H1 (cell line): ENCODE measurements at regions not wholly inside any gene's neighbourhood (a gene's known extent, or its start where the extent isn't known, plus 50 kb on each side); places are given as distances from the start of the nearest gene placed in this dataset.

Source experiments
- CTCF ChIA-PET: fragments of 300-600 bp; sonication (Branson Sonifier 250); formaldehyde crosslinking; loops from one replicate; lab custom pipeline; 2021; ENCODE audit not compliant: partially characterized antibody; lab: Charles Lee
- POLR2A ChIA-PET: fragments of 300-600 bp; sonication (Branson Sonifier 250); formaldehyde crosslinking; loops from one replicate; lab custom pipeline; 2021; ENCODE audit warnings: inconsistent platforms; ENCODE audit not compliant: partially characterized antibody; lab: Charles Lee
- DNase-seq, 2 experiments: peaks; one replicate each; pipeline versions ENCODE4 v3.0.0 to v3.0.0-alpha.2; 2010 to 2022; ENCODE audit warnings: low spot score in 2 of 2, low read depth in 1 of 2, mixed read lengths in 1 of 2
- FAIRE-seq: peaks from 2 replicates; lab custom pipeline; 2011; peaks lifted over from hg19 to GRCh38; lab: Jason Lieb, UNC
- H2AFZ ChIP-seq: 2 replicates; pipeline ENCODE4 v1.8.1; 2012; ENCODE audit warnings: low read length, inconsistent platforms
- H2AK5ac ChIP-seq: 2 replicates; pipeline ENCODE4 v1.6.1; 2013; ENCODE audit warnings: low read depth, low read length
- H2BK120ac ChIP-seq: replicated peaks from 2 replicates; pipeline ENCODE3; 2013; ENCODE audit warnings: low read depth, low read length, inconsistent platforms
- H2BK12ac ChIP-seq: 2 replicates; pipeline ENCODE4 v1.6.1; 2013; ENCODE audit warnings: low read depth, low read length
- H2BK15ac ChIP-seq: 2 replicates; pipeline ENCODE4 v1.6.1; 2013; ENCODE audit warnings: low read length
- H2BK20ac ChIP-seq: 2 replicates; pipeline ENCODE4 v1.6.1; 2013; ENCODE audit warnings: low read length
- H2BK5ac ChIP-seq: 2 replicates; pipeline ENCODE4 v1.6.1; 2013; ENCODE audit warnings: low read depth, low read length
- H3K14ac ChIP-seq: 2 replicates; pipeline ENCODE4 v1.6.1; 2013; ENCODE audit warnings: inconsistent platforms; ENCODE audit not compliant: insufficient read length
- H3K18ac ChIP-seq: 2 replicates; pipeline ENCODE4 v1.6.1; 2013; ENCODE audit warnings: low read length; ENCODE audit errors: extremely low read depth
- H3K23ac ChIP-seq: 2 replicates; pipeline ENCODE4 v1.6.1; 2013; ENCODE audit warnings: inconsistent platforms; ENCODE audit not compliant: insufficient read length
- H3K23me2 ChIP-seq: 2 replicates; pipeline ENCODE4 v1.6.1; 2013; ENCODE audit warnings: low read depth, low read length
- H3K27ac ChIP-seq: 2 replicates; pipeline ENCODE4 v1.6.1; 2011; ENCODE audit warnings: low read depth, low read length, inconsistent platforms
- H3K27me3 ChIP-seq, 4 experiments: replicated peaks in 1 of 4; 1 replicate in 1 of 4; 2 replicates in 3 of 4; pipeline versions ENCODE4 v1.6.1 to v1.8.1; 2011 to 2013; ENCODE audit warnings: low read length in 3 of 4, mild to moderate bottlenecking in 3 of 4, inconsistent platforms in 2 of 4, mixed read lengths in 2 of 4, moderate library complexity in 1 of 4; ENCODE audit not compliant: control insufficient read depth in 3 of 4, insufficient read depth in 3 of 4; ENCODE audit errors: extremely low read depth in 1 of 4
- H3K36me3 ChIP-seq, 4 experiments: 2 replicates each; pipeline versions ENCODE4 v1.6.1 to v1.8.1; 2011 to 2013; ENCODE audit warnings: mild to moderate bottlenecking in 4 of 4, low read length in 3 of 4, moderate library complexity in 2 of 4, control low read depth in 1 of 4, inconsistent platforms in 1 of 4; ENCODE audit not compliant: insufficient read depth in 4 of 4, control insufficient read depth in 2 of 4
- H3K4ac ChIP-seq: replicated peaks from 2 replicates; pipeline ENCODE3; 2013; ENCODE audit warnings: low read length, low read depth, mixed read lengths, inconsistent platforms; ENCODE audit not compliant: insufficient read length
- H3K4me1 ChIP-seq, 4 experiments: replicated peaks in 1 of 4; 1 replicate in 1 of 4; 2 replicates in 3 of 4; pipeline versions ENCODE4 v1.6.1 to v1.8.1; 2011 to 2013; ENCODE audit warnings: low read length in 3 of 4, inconsistent platforms in 2 of 4, mixed read lengths in 1 of 4; ENCODE audit not compliant: insufficient read depth in 4 of 4, control insufficient read depth in 3 of 4
- H3K4me2 ChIP-seq, 2 experiments: 2 replicates each; pipeline versions ENCODE4 v1.6.1 to v1.8.1; 2011 to 2013; ENCODE audit warnings: low read depth in 2 of 2, low read length in 2 of 2, control low read depth in 1 of 2, inconsistent platforms in 1 of 2, mild to moderate bottlenecking in 1 of 2; ENCODE audit not compliant: insufficient read depth in 1 of 2
- H3K4me3 ChIP-seq, 4 experiments: fragments of 200-600, 300-600 bp in 1 of 4; sonication (generic), shearing (Covaris generic), sonication (Bioruptor Twin) in 1 of 4; 2 replicates each; pipeline versions ENCODE4 v1.5.1 to v1.8.1; 2011 to 2016; ENCODE audit warnings: low read length in 4 of 4, low read depth in 3 of 4, control low read depth in 2 of 4, inconsistent platforms in 2 of 4, mild to moderate bottlenecking in 2 of 4, mixed read lengths in 1 of 4, moderate library complexity in 1 of 4; ENCODE audit not compliant: insufficient read depth in 2 of 4; ENCODE audit errors: extremely low read depth in 1 of 4
- H3K56ac ChIP-seq: replicated peaks from 2 replicates; pipeline ENCODE3; 2013; ENCODE audit warnings: low read depth, mild to moderate bottlenecking, mixed read lengths, low read length, inconsistent platforms; ENCODE audit not compliant: insufficient read length
- H3K79me1 ChIP-seq: 2 replicates; pipeline ENCODE4 v1.6.1; 2013; ENCODE audit warnings: low read depth, low read length, control low read depth
- H3K79me2 ChIP-seq, 2 experiments: 2 replicates each; pipeline versions ENCODE4 v1.6.1 to v1.8.1; 2012 to 2013; ENCODE audit warnings: low read length in 2 of 2, mild to moderate bottlenecking in 2 of 2, inconsistent platforms in 1 of 2; ENCODE audit not compliant: insufficient read depth in 2 of 2, control insufficient read depth in 1 of 2
- H3K9ac ChIP-seq, 4 experiments: replicated peaks in 1 of 4; 1 replicate in 1 of 4; 2 replicates in 3 of 4; pipeline versions ENCODE4 v1.6.1 to v1.8.1; 2011 to 2013; ENCODE audit warnings: low read depth in 3 of 4, low read length in 3 of 4, control low read depth in 2 of 4, mild to moderate bottlenecking in 2 of 4, moderate library complexity in 2 of 4, inconsistent platforms in 1 of 4; ENCODE audit errors: extremely low read depth in 1 of 4
- H3K9me3 ChIP-seq, 2 experiments: 2 replicates each; pipeline versions ENCODE4 v1.6.1 to v1.8.1; 2012 to 2013; ENCODE audit warnings: mild to moderate bottlenecking in 2 of 2, moderate library complexity in 2 of 2, control low read depth in 1 of 2, inconsistent platforms in 1 of 2, low read depth in 1 of 2, low read length in 1 of 2, mixed read lengths in 1 of 2; ENCODE audit not compliant: insufficient read depth in 2 of 2
- H4K20me1 ChIP-seq, 2 experiments: replicated peaks in 1 of 2; 2 replicates each; pipeline versions ENCODE3 to v1.8.1; 2011 to 2013; ENCODE audit warnings: inconsistent platforms in 2 of 2, low read length in 2 of 2, mild to moderate bottlenecking in 1 of 2; ENCODE audit not compliant: insufficient read depth in 2 of 2, control insufficient read depth in 1 of 2
- H4K5ac ChIP-seq: 2 replicates; pipeline ENCODE4 v1.6.1; 2013; ENCODE audit warnings: low read length, low read depth, mixed read lengths, inconsistent platforms; ENCODE audit not compliant: insufficient read length
- H4K8ac ChIP-seq: 2 replicates; pipeline ENCODE4 v1.8.0; 2013; ENCODE audit warnings: mild to moderate bottlenecking, moderate library complexity, low read length, inconsistent platforms; ENCODE audit not compliant: insufficient read depth; ENCODE audit errors: extremely low read depth
- H4K91ac ChIP-seq: replicated peaks from 2 replicates; pipeline ENCODE3; 2013; ENCODE audit warnings: low read length, mixed read lengths, inconsistent platforms; ENCODE audit not compliant: insufficient read length
- BRCA1 ChIP-seq: IDR thresholded peaks from 2 replicates; pipeline ENCODE4 v1.6.1; 2012; ENCODE audit warnings: low read depth, low read length, improper control_type of control experiment
- CEBPB ChIP-seq: IDR thresholded peaks from 2 replicates; pipeline ENCODE4 v1.6.1; 2012; ENCODE audit warnings: low read depth, low read length
- CHD2 ChIP-seq: IDR thresholded peaks from 2 replicates; pipeline ENCODE4 v1.6.1; 2012; ENCODE audit warnings: low read length, improper control_type of control experiment
- CTBP2 ChIP-seq: IDR thresholded peaks from 2 replicates; pipeline ENCODE4 v1.7.0; 2011; ENCODE audit warnings: borderline replicate concordance, mild to moderate bottlenecking, moderate library complexity, mixed read lengths, low read length; ENCODE audit not compliant: insufficient read depth, insufficient read length
- SP4 ChIP-seq: IDR thresholded peaks from 2 replicates; pipeline ENCODE4 v1.6.1; 2012; ENCODE audit warnings: low read length, inconsistent platforms
- SUZ12 ChIP-seq: fragments of 200-600 bp; sonication (generic); IDR thresholded peaks from 2 replicates; pipeline ENCODE4 v1.6.1; 2012; ENCODE audit warnings: mild to moderate bottlenecking, inconsistent platforms, low read length, moderate library complexity, mixed read lengths
- WGBS, 2 experiments: shearing (Covaris generic) in 1 of 2; methylation state at CpG; one replicate each; pipeline versions ENCODE4 v1.1.6 to v1.1.7; 2013 to 2015; ENCODE audit warnings: low lambda C conversion rate in 2 of 2, mixed read lengths in 2 of 2, inconsistent platforms in 1 of 2, low coverage in 1 of 2, missing lambda C conversion rate in 1 of 2; ENCODE audit not compliant: insufficient replicate concordance in 2 of 2, insufficient coverage in 1 of 2, insufficient read length in 1 of 2; ENCODE audit errors: extremely low coverage in 1 of 2, missing lambda C conversion rate in 1 of 2; 5-methylcytosine and 5-hydroxymethylcytosine counted together
- TF ChIP-seq, protein P1 (sequence below): IDR thresholded peaks from 2 replicates; pipeline ENCODE4 v1.6.1; 2012; ENCODE audit warnings: inconsistent platforms

DNA sequence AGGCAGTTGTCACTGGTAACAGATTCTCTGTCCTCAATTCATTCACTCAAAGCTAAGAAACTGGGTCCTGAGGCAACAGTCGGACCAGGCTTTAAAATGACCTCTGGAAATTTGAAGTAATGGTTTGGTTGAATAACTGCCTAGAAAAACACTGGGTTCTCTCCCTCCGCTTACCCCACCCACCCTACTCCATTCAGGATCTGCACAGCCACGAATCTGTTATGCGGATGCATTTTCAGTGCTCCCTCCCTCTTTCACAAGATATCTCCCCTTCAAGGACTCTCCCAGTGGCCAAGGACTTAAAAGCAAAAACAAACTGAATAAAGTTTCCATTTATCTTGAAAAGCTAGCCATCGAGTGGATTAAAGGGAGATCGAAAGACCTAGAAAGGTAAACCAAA lies 260.2 kb upstream of the ANKRD55 start:
- H3K79me2 ChIP-seq = no peaks in the 10 kb centered on the region
- DNase-seq (no peak), FAIRE-seq (no peak)
- H3K9ac ChIP-seq = no peak overlapping the region
- H2BK12ac ChIP-seq = no peak overlapping the region
- H3K4ac ChIP-seq = no peak overlapping the region
- H4K5ac ChIP-seq = no peak overlapping the region
- H4K91ac ChIP-seq = no peak overlapping the region
- no peaks in the 10 kb centered on the region for H4K20me1 ChIP-seq
- no peak overlapping the region for H3K23ac ChIP-seq
- H3K4me1 ChIP-seq = peaks cover 0 to 4% (median 0%) of the 10 kb centered on the region in 4 experiments; a peak in 1 of 7 replicates
- no peaks in the 10 kb centered on the region for H3K23me2 ChIP-seq
- H3K18ac ChIP-seq = no peak overlapping the region
- H2BK120ac ChIP-seq = no peak overlapping the region
- ChIA-PET CTCF (interaction anchor here (0.6 to 1.7 kb wide), 4 partner anchors 10 to 408 kb away, joined by 3 to 4 read pairs (median 4); no protein-coding TSS in a partner anchor), POLR2A (no interaction called here)
- H3K14ac ChIP-seq = no peak overlapping the region
- no peak overlapping the region for H3K4me2 ChIP-seq
- no peak overlapping the region for H2BK5ac ChIP-seq
- H4K8ac ChIP-seq = no peak overlapping the region
- no peaks in the 10 kb centered on the region for H3K27me3 ChIP-seq
- H3K56ac ChIP-seq = no peak overlapping the region
- H3K4me3 ChIP-seq = no peak overlapping the region
- no peak overlapping the region for H2BK20ac ChIP-seq
- H2BK15ac ChIP-seq = no peak overlapping the region
- no peaks in the 10 kb centered on the region for H3K79me1 ChIP-seq
- no peak overlapping the region for H2AFZ ChIP-seq
- H3K9me3 ChIP-seq = peaks cover 2 to 4% of the 10 kb centered on the region in 2 experiments; a peak in 1 of 4 replicates
- no peaks in the 10 kb centered on the region for H3K36me3 ChIP-seq
- no peak overlapping the region for H2AK5ac ChIP-seq
- no peak overlapping the region for H3K27ac ChIP-seq
- WGBS, 2 experiments = 94% methylated on average over 6 of the region's 6 CpGs; no CpG with 5 or more reads in 1 of the 2 experiments
- no peak for TF ChIP-seq SUZ12
- TF ChIP-seq SP4 = no peak
- no peak for TF ChIP-seq CTBP2
- no peak for TF ChIP-seq BRCA1
- TF ChIP-seq, protein P1, sequence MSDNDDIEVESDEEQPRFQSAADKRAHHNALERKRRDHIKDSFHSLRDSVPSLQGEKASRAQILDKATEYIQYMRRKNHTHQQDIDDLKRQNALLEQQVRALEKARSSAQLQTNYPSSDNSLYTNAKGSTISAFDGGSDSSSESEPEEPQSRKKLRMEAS = no peak
- no peak for TF ChIP-seq CEBPB
- no peak for TF ChIP-seq CHD2
